NCI-H524 (cell line): ENCODE measurements at regions not wholly inside any gene's neighbourhood (a gene's known extent, or its start where the extent isn't known, plus 50 kb on each side); places are given as distances from the start of the nearest gene placed in this dataset.
"Not testable (repeated sequence)": the region's sequence is repeated elsewhere in the genome, so short reads cannot be mapped to it uniquely, and the experiment has no call there.

Source experiments
- DNase-seq, 2 experiments: peaks; one replicate each; lab custom pipeline; 2025; lab: John Stamatoyannopoulos, UW

DNA sequence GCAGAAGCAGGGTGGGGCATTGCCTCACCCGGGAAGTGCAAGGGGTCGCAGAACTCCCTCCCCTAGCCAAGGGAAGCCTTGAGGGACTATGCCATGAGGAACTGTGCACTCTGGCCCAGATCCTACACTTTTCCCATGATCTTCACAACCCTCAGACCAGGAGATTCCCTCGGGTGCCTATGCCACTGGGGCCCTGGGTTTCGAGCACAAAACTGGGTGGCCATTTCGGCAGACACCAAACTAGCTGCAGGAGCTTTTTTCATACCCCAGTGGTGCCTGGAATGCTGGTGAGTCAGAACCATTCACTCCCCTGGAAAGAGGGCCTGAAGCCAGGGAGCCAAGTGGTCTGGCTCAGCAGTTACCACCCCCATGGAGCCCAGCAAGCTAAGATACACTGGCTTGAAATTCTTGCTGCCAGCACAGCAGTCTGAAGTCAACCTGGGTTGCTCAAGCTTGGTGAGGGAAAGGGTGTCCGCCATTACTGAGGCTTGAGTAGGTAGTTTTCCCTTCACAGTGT lies 573.7 kb upstream of the ANO3 start:
- no peak for DNase-seq

GRCh38 chr11:25766332-25767015 lies 565.5 kb upstream of the ANO3 start:
- DNase-seq, result no peak

- no peak for DNase-seq
Observed at GRCh38 chr11:25769287-25769686, 562.6 kb upstream of the ANO3 start.

- DNase-seq, result no peak
Observed at GRCh38 chr11:25771605-25772004, 560.3 kb upstream of the ANO3 start.

- no peak for DNase-seq
Observed at GRCh38 chr11:25775603-25776002, 556.3 kb upstream of the ANO3 start.

GRCh38 chr11:25776238-25776637 lies 555.7 kb upstream of the ANO3 start:
- DNase-seq, result no peak

DNA sequence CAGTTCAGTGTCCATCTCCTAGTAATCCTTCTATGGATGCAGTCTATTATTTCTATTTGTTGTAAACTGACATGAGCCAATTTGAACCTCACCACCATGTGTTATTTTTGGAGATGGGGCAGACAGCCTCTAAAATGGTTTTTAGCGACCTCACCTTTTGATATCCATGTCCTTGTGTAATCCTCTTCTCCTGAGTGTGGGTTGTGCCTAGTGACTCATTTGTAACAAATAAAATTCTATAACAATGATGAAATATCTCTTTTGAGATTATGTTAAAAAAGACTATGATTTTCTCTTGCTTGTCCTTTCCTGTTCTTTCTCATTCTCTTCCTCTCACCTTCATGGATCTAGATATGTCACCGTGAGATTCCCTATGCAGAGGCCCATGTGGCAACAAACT lies 554.6 kb upstream of the ANO3 start:
- no peak for DNase-seq

GRCh38 chr11:25779033-25779432 lies 552.9 kb upstream of the ANO3 start:
- no peak for DNase-seq

DNA sequence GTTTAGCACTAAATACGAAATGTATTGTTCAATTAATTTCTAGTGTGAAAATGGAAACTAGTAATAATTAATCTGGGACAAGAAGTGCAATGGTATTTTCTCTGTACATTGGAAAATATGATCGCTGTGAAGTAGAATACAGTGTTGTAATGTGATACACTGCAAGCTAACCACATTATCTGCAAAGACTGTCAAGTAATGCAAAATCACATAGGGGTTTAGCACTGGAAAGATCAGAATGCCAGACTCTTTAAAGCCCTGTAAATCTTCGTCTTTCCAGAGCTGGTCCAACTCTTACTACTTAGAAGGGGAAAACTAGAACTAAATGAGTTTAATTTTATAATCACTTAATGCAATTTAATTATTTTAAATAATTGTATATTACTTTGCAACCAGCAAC lies 544.5 kb upstream of the ANO3 start:
- no peak for DNase-seq

DNA sequence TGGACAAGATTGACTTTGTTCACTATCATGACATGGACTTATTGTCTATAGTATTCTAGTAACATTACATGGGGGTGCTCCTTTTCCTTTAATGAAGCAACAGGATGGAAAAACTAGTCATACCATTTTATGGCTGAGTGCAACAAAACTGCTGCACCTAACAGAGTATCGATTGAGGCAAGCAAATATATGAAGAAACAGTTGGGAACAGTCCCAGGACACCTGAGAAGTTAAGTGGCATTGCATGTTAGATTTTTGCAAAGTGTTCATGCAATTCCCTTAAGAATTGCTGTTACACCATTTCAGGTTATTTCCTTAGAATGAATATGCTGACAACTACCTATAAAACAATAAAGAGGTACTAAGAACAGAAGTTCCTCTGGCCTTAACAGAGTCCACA lies 541.5 kb upstream of the ANO3 start:
- DNase-seq, result no peak

DNA sequence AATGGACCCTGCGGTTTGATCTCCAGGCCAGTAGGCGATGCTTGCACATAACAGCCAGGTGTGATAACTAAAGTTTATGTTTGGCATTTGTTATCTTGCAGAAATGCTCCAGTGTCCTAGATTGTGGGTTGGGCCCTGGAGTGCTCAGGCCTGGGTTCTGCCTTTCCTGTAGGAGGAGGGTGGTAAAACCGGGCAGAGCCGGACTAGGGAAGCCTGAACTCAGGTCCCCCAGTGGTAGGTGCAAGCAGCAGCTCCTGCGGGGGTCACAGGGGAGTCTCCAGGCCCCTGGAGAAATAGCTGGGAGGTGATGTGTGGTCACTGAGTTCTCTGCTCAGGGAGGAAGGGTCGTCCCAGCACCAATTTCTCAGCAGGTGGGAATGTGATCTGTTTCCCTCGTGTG lies 538.3 kb upstream of the ANO3 start:
- DNase-seq, result no peak

- DNase-seq, result no peak
Observed at GRCh38 chr11:25794804-25795203, 537.1 kb upstream of the ANO3 start.

DNA sequence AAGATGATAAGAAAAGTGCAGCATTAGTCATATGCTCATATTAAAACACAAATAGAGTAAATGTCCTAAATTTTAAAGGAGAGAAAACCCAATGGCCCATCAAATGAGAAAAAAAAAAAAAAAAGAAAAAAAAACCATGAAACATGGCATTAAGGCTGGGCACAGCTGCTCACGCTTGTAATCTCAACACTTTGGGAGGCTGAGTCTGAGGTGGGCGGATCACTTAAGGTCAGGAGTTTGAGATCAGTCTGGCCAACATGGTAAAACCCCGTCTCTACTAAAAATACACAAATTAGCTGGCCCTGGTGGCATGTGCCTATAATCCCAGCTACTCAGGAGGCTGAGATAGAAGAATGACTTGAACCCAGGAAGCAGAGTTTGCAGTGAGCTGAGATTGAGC lies 515.5 kb upstream of the ANO3 start:
- no peak for DNase-seq

GRCh38 chr11:25824688-25825087 lies 507.2 kb upstream of the ANO3 start:
- no peak for DNase-seq

- DNase-seq, result not testable (repeated sequence)
Observed at GRCh38 chr11:25831485-25831884, 500.4 kb upstream of the ANO3 start.

- no peak for DNase-seq
Observed at GRCh38 chr11:25838918-25839625, 492.9 kb upstream of the ANO3 start.

DNA sequence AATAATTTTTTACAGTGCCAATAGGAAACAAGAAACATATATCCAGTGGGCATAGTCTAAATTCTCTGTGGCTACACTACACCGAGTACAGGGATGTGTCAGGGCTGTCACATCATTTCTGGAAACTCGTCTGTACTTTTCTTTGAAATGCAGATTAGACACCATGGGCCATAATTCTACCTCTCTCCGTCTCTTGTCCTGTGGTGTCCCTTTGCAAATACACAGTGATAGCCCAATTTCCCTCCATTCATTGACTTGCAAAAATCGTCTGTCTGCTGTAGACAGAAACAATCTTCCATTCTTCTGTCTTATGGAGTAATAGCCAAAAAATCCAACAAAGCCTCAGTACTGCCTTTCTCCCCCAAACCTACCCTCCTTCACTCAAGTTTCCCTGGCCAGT lies 487.1 kb upstream of the ANO3 start:
- DNase-seq, result no peak

GRCh38 chr11:25855916-25856315 lies 476.0 kb upstream of the ANO3 start:
- no peak for DNase-seq

DNA sequence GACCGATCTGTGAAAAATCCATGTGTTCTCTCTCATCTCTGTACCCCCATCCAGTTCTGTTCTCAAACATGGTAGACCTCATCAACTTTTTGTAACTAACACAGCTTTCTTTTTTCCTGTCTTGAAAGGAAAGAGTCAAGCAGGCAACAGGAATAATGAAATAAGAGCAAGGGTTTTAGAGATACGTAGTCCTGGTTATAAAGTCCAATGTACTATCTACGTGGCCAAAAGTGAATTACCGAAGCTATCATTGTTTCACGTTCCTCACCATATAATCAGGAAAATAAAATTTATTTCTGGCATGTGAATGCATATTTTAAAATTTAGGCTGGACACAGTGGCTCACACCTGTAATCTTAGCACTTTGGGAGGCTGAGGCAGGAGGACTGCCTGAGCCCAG lies 472.2 kb upstream of the ANO3 start:
- DNase-seq, result no peak

DNA sequence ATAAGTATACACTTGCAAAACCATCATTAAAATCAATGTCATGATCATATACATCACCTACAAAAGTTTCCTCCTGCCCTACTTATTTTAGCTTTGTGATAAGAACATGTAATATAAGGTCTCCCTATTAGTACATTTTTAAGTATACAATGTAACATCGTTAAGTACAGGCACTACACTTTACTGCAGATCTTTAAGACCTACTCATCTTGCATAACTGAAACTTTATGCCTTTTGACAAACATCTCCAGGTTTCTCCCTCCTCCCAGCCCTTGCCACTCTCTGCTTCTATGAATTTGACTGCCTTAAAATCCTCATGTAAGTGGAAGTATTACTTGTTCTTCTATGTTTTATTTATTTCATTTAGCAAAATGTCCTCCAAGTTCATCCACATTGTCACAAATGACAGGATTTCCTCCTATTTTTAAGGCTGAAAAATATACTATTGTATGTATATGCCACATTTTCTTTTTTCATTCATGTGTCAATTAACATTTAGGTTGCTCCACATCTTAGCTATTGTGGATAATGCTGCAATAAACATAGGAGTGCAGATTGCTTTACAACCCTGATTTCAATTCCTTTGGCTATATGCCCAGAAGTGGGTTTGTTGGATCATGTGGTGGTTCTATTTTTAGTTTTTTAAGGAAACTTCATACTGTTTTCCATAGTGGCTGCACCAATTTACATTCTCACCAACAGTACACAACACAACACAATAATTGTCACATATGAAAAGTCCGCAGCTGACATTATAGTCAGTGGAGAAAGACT lies 471.1 kb upstream of the ANO3 start:
- DNase-seq, result no peak

GRCh38 chr11:25862159-25862558 lies 469.8 kb upstream of the ANO3 start:
- no peak for DNase-seq

- no peak for DNase-seq
Observed at GRCh38 chr11:25863986-25864385, 467.9 kb upstream of the ANO3 start.

GRCh38 chr11:25876456-25876965 lies 455.4 kb upstream of the ANO3 start:
- no peak for DNase-seq
